HG03354 (cell line): ENCODE measurements at regions not wholly inside any gene's neighbourhood (a gene's known extent, or its start where the extent isn't known, plus 50 kb on each side); places are given as distances from the start of the nearest gene placed in this dataset.

Experiments
- ATAC-seq: cut with Tn5 transposase; IDR thresholded peaks from one replicate; pipeline ENCODE4 v1.9.1; 2021; ENCODE audit warnings: mild to moderate bottlenecking; ENCODE audit not compliant: unreplicated experiment, poor library complexity, severe bottlenecking

DNA sequence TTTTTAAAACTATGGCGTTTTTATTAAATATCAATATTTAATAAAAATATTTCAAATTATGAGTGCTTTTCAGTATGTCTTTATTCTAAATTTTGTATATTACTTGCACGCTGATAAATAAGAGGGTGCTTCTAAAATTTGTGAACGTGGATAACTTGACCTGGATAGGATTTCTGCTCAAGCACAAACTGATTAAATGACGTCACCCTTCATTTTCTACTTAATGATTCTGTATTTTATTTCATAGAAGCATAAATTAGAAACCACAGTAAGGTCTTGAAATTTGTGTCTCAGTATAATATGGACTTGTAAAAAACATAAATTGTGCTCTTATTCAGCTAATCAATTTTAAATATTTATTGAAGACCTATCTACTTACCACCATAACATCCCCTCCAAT, 903.7 kb downstream of the ROBO2 start:
- ATAC-seq = no peak

DNA sequence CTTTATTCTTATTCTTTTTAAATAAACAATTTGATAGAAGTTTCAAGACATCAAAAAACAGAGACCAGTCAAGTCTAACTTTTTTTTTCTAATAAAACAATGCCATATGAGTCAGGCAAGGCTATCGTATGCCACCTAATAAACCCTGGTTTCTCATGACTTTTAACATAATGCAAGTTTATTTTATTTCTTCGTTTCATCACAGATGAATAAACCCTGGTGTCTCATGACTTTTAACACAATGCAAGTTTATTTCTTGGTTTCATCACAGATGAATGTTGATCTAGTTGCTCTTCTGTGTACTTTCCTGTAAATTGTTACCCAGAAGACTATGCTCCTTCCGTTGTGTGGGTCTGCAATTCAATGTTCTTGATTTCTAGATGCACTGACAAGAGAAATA, 905.4 kb downstream of the ROBO2 start:
- no peak for ATAC-seq

DNA sequence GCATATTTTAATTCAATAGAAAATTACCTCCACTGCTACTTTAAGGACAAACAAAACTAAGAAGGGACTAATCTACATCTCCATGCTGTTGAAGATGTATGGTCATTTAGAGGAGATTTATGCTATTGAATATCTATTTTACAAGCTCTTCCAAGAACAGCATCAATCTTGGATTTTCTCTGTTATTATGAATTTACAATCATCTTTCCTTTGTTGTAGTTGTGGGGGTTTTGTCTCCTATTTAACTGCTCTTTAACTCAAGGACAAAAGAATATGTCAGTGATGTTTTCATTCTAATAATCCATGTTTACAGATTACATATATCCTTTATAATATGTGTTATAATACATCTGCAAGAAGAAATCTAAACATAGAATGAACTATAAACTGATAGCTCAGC, 907.8 kb downstream of the ROBO2 start:
- ATAC-seq = no peak

DNA sequence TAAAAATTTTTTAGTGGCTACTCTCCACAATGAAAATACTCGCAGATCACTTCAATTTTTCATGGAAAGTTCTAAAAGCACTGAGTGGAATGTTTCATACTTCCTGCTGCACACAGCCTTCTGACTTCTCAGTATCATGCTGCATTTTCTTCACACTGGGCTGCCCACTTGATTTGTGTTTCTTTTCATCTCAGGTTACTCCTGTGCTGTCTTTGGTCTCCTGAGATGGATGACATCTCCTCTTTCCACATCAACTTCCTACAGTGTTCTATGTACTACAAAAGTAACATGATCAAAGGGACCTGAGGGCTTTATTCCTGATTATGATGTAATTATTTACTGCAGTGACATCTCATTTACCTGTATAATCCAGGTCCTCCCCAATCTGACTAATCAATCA, 927.7 kb downstream of the ROBO2 start:
- ATAC-seq = no peak

DNA sequence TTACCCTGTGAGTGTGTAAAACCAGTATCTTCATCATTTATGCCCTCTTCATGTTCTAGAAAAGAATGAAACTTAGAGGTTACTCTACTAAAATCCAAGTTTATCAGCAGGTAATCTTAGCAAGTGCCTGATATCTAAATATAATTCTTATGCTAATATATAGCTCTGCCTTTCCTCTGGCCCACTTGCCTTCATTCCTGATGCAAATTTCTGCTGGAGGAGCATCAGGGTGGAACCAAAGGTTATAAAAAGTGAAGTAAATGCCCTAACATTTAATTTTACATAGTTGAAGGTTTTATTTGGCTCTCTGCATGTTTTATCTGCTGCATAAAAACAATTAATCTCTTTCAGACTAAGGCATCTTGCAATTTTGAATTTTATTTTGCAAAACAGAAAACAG, 936.2 kb downstream of the ROBO2 start:
- no peak for ATAC-seq

DNA sequence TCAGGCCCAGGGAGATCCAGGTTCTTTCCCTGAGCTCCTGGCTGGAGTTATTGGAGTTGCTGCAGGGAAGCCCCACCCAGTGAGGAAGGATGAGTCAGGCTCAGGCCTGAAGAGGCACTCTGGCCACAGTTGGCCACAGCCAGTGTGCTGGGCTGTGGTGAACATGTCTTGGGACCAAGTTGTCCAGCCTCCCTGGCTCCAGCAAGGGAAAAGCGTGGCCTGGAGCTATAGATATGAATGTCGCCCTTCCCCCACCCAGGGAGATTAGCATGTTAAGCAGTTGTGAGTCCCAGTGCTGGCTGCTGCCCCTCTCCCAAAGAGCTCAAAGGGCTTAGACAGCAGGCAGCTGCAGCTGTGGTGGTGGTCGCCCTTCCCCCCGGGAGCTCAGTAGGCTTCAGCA, 963.2 kb downstream of the ROBO2 start:
- ATAC-seq = no peak

DNA sequence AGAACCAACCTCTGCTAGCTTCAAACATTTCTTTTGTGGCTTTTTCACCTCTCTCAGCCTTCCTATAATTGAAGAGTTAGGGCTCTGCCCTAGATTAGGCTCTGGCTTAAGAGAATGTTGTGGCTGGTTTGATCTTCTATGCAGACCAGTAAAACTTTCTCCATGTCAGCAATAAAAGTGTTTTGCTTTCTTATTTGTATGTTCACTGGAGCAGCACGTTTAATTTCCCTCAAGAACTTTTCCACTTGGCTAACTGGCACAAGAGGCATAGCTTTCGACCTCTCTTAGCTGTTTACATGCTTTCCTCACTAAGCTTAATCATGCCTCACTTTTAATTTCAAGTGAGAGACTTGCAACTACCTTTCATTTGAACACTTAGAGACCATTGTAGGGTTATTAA, 964.7 kb downstream of the ROBO2 start:
- no peak for ATAC-seq

DNA sequence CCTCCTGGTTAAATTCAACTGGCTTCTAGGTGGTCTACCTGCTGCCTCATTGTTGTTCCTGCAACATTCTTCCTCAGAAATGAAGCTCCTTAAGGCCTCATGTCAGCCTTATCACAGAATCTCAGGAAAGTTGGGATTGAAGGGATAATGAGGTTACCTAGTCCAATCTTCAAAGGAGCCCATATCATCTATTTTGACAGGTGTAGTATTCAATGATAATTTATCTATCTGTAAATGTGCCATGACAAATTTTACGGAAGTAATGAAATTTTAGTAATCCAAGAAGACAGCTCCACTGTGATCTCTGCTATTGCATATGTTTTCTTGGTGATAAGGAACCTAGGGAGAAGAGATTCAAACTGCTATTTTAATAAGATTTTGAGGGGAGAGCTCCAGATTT, 973.8 kb downstream of the ROBO2 start:
- ATAC-seq = no peak

DNA sequence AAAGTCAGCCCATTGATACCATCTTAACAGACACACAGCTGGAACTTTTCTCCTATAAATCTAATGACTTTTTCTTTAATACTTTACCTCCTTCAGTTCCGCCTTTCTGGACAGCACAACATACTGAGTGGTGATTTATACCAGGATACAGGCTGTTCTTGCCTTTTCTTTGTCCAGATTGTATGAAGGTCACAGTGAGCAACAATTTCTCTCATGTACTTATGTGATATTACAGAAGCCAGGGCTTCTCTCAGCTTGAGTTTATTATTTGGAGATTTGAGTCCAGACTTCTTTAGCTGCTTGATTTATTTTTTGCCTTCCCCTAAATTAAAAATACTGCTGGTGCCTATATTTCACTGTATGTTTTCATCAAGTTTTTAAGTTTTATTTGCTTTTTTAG, 976.0 kb downstream of the ROBO2 start:
- no peak for ATAC-seq

DNA sequence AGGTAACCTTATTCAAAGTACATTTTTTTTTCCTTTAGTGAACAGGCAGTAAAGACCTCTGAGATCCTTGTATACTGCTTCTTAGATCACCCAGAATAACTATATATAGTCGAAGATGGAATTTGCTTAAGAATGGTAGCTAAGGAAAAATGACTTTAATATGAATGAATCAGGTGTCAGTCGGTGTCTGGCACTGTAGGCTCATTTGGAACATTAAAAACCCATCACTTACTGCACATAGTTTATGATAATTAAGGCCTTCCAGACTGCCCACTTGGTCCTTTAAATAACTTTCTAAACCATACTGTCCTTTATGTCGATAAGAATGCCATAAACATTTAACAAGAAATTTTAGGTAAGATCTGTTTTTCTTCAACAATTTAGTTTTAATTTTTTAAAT, 981.8 kb downstream of the ROBO2 start:
- ATAC-seq = no peak

DNA sequence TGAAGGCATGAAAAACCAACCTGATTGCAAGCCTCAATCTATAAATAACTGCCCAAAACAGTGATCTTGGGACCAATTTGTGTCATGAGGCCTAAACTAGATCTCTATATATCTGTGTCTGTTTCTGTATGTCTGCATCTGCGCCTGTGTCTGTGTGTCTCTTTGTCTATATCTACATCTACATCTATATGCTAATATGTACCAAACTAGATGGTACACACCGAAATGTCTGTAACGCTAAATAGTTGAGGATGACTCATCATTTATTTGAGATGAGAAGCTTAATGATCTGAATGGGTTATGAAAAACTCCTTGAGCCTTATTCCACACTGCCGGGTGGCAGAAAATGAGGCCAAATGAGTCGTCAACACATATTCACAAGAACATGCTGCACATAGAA, 982.3 kb downstream of the ROBO2 start:
- ATAC-seq = no peak

DNA sequence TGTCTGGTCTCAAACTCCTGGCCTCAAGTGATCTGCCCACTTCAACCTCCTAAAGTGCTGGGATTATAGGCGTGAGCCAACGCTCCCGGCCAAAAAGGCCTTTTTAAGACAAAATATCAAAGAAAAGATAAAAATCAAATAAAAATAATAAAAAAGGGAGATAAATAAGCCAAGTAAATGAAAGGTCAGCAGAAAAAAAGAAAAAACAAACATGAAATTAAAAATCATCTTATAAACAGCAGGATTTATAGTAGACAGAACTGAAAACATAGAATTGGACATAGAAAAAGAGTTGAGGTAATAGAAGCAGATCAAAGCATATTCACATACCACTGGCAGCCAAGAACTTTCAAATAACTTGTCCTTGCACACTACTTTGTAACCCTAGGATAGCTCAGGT, 983.4 kb downstream of the ROBO2 start:
- ATAC-seq = no peak

DNA sequence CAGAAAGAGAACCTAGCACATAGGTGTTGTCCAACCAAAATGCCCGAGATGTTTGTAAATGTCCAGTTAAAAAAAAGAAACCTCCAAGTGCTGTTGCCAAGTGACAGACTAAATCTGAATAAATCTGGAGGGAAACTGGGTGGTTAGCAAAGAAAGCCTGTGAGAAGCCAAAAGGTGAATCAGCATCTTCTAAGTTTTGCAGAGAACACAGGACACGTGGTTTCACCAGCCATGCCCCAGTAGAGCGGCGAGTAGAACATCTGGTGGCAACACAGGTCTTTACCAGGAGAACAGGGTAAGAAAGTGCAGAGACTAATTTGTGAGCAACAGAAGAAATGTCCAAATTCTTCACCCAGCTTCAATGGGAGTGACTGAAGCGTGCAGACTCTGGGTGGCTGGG, 986.0 kb downstream of the ROBO2 start:
- ATAC-seq = no peak

DNA sequence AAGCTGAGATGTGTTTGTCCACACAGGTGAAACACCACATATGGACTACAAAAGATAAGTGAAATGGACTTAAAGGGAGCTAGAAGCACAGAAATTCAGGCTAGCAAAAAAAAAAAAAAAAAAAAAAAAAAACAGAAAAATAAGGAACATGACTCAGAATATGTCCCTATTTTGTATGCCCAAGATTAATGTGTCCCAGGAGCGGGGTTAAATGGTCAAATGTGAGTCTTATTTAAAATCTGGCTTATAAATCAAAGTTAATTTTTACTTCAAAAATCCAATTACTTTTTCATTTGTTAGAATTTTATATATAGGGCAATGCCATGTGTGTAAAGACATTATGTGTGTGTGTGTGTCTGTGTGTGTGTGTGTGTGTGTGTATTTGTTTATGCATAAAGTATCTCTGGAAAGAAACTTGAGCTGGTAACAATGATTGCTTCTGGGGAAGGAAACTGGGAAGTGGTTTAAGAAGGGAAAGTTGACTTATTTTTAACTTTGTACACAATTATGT, 986.5 kb downstream of the ROBO2 start:
- ATAC-seq = no peak

DNA sequence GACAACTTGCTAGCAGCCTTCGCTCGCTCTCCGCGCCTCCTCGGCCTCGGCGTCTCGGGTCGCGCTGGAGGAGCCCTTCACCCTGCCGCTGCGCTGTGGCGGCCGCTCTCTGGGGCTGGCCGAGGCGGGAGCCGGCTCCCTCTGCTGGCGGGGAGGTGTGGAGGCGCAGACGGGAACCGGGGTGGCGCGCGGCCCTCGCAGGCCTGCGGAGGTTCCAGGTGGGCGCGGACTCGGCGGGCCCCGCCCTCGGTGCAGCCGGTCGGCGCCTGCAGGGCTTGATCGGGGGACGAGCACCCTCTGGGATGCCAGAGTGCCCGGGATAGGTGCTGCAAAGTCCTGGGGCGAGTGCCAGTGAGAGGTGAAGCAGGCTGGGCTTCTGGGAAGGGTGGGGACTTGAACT, 989.9 kb downstream of the ROBO2 start:
- ATAC-seq = no peak

DNA sequence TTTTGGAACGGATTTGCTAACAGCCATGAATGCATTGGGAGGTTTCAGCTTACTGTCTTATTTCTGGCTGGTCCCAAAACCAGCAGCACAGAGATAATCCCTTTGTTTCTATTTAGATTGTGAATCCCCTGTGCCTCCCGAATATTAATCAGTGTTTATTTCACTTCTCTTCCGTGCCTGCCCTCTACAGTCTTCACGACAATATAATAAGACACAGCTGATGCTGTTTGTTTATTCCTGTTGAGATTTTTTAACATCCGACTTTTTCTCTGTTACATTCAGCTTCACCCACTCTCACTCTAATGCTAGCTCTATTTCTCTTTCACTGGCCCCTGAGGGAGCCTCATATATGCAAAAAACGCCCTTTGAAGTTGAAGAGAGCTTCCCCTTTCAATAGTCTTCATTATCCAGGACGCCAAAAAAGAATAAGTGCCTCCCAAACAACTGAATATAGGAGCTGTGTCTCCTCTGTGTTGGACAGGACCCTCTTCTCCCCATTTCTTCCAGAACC, 995.3 kb downstream of the ROBO2 start:
- ATAC-seq = no peak

DNA sequence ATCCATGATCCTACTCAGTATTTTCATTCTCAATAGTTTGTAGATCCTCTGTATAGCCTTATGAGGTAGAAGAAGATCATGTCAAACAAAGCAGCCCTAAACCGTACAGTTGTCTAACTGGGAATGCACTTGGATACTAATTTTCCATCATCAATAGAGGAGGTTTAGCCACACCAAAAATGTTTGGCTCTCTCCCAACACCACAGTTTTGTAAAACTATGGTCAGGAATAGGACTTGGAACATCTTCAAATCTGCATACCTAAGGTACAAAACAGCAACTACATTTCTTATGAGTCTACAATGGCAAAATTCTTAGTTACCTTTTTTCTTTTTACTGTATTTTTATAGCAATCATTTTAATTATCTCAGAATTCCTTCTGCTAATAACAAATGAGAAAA, 1001.6 kb downstream of the ROBO2 start:
- ATAC-seq = no peak

DNA sequence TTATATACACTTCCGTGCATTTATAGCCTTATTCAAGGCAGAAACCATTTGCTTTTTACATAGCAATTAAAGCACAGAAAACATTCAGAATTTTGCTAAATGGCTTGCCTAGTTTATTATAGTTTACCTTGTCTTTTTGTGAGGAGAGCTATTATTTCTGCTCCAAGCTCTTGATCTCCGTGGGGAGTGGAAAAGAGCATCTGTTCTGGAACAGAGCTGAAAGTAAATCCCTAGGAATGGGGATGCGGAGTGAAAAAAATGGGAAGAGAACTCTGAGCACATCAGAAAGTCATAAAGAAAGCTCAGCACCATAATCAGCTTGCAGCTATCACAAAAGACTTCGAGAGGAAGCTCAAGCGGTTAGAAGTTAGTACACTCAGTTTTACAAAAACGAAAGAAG, 1006.7 kb downstream of the ROBO2 start:
- no peak for ATAC-seq

DNA sequence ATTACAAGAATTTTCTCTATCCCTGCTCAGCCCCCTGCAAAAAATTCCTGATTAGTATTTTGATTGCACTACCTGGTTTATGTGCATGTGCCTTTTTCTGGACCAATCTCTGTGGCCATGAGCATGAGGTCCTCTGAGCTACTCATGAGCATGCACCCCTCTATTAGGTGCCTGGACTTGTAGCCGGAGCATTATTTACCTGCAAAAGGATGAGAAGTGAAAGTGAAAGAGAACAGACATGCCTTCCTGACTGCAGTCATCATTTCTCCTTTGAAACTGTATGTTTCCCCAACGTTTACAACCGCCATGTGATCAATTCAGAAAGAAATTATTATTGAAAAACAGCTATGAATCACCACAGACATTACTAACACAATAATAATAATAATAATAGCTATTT, 1008.8 kb downstream of the ROBO2 start:
- ATAC-seq = no peak

DNA sequence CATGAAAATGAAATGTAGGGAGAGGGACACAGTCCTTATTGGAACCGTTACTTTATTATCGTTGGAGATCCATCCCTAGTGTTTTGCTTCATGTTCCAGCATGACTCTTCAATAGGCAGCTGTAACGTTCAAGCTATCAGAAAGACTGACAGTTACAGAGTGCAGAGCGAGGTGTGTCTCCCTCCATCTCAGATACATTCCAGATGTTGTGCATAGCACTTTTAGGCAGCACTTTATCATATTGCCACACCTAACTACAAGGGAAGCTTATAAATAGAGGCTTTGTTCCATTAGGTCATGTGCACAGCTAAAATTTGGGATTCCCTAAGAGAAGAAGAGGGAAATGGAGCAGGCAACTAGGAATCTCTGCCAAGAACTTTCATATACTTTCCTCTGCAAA, 1009.6 kb downstream of the ROBO2 start:
- ATAC-seq = no peak

DNA sequence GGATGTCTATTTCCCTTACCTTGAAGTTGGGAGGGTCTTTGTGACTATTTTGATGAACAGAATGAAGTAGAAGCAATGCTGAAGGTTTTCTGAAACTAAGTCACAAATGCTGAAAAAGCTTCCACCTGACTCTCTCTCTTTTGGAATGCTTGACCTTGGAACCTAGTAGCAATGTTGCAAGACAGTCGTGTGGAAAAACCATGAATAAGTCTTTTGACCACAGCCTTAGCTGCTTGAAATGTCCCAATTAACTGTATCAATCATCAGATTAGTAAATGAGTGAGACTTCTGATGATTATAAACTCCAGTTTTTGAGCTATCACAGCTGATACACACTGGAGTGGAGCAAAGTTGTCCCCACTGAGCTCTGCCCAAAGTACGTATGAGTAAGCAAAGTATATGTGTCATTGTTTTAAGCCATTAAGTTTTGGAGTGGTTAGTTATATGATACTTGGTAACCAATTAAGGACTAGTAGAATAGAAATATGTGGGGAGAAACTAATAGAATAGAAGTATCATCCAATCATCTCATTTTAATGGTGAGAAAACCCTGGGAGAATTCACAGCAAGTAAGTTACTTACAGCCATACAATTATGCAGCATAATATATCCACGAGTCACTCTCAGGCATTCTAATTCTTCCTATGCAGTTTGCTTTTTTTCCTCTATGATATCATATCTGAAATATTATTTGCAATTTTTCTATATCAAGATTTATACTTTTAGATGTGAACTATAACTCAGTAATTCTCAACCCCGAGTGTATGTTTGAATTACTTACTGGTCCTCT, 1010.6 kb downstream of the ROBO2 start:
- ATAC-seq = no peak

DNA sequence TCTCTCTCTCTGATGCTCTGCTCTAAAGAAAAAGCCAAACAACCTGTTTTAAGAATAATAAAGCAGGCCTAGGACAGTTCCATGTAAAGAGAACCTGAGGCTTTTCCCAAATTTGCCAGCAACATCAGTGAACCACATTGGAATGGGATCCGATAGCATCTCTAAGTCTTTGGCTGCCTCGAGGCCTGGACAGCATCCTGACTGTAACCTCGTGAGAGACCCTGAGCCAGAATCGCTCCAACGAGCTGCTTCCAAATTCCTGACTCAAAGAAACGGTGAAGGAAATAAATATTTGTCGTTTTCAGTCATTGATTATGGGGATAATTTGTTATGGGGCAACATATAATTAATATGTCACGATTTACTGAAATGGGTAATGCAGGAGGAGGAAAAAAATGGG, 1012.8 kb downstream of the ROBO2 start:
- no peak for ATAC-seq
